CD14-positive monocyte (primary cell): ENCODE measurements at regions not wholly inside any gene's neighbourhood (a gene's known extent, or its start where the extent isn't known, plus 50 kb on each side); places are given as distances from the start of the nearest gene placed in this dataset.

ENCODE experiments used
- DNase-seq, 3 donors: peaks; one replicate each; pipeline ENCODE4 v3.0.0-alpha.2; 2011 to 2022
- H2AFZ ChIP-seq: 2 replicates; pipeline ENCODE4 v1.6.0; 2012; ENCODE audit warnings: mild to moderate bottlenecking, low read depth, low read length, inconsistent platforms; ENCODE audit not compliant: insufficient read depth, poor library complexity, severe bottlenecking
- H3K27ac ChIP-seq, 2 donors: 1 replicate in 1 of 2; 2 replicates in 1 of 2; pipeline ENCODE4 v1.5.1; 2012 to 2013; ENCODE audit warnings: low read length in 2 of 2, control low read depth in 1 of 2, inconsistent platforms in 1 of 2, low read depth in 1 of 2, mild to moderate bottlenecking in 1 of 2
- H3K27me3 ChIP-seq, 2 donors: one replicate each; pipeline versions ENCODE4 v1.6.0 to v1.6.1; 2011 to 2013; ENCODE audit warnings: low read length in 2 of 2; ENCODE audit not compliant: control insufficient read depth in 2 of 2, insufficient read depth in 2 of 2
- H3K36me3 ChIP-seq, 2 donors: replicated peaks in 1 of 2; 1 replicate in 1 of 2; 2 replicates in 1 of 2; pipeline versions ENCODE4 v1.5.1 to v1.6.1; 2012 to 2013; ENCODE audit warnings: low read length in 2 of 2, control low read depth in 1 of 2, inconsistent platforms in 1 of 2, mild to moderate bottlenecking in 1 of 2; ENCODE audit not compliant: insufficient read depth in 2 of 2, control insufficient read depth in 1 of 2
- H3K4me1 ChIP-seq, 2 donors: 1 replicate in 1 of 2; 2 replicates in 1 of 2; pipeline versions ENCODE4 v1.5.1 to v1.6.1; 2012 to 2013; ENCODE audit warnings: low read length in 2 of 2, control low read depth in 1 of 2, inconsistent platforms in 1 of 2, mild to moderate bottlenecking in 1 of 2, moderate library complexity in 1 of 2; ENCODE audit not compliant: insufficient read depth in 2 of 2, control insufficient read depth in 1 of 2
- H3K4me2 ChIP-seq: replicated peaks from 2 replicates; pipeline ENCODE3; 2012; ENCODE audit warnings: low read length, moderate library complexity, mild to moderate bottlenecking; ENCODE audit not compliant: poor library complexity, severe bottlenecking; ENCODE audit errors: extremely low read depth
- H3K4me3 ChIP-seq, 3 experiments: fragments of 200-600 bp in 1 of 3; sonication (generic) in 1 of 3; replicated peaks in 1 of 3; 1 replicate in 2 of 3; 2 replicates in 1 of 3; pipeline ENCODE4 v1.5.1; 2011 to 2013; ENCODE audit warnings: low read length in 3 of 3, mild to moderate bottlenecking in 3 of 3, control low read depth in 2 of 3, low read depth in 2 of 3, inconsistent platforms in 1 of 3, moderate library complexity in 1 of 3
- H3K79me2 ChIP-seq: 2 replicates; pipeline ENCODE4 v1.6.0; 2012; ENCODE audit warnings: mild to moderate bottlenecking, control low read depth, inconsistent platforms, low read length, moderate library complexity; ENCODE audit not compliant: insufficient read depth
- H3K9ac ChIP-seq: 2 replicates; pipeline ENCODE4 v1.6.0; 2017; ENCODE audit warnings: low read length, mild to moderate bottlenecking; ENCODE audit not compliant: insufficient read depth, poor library complexity, severe bottlenecking
- H3K9me3 ChIP-seq, 2 donors: replicated peaks in 1 of 2; 1 replicate in 1 of 2; 2 replicates in 1 of 2; pipeline versions ENCODE4 v1.5.1 to v1.6.1; 2012 to 2013; ENCODE audit warnings: low read length in 2 of 2, control low read depth in 1 of 2; ENCODE audit not compliant: control insufficient read depth in 1 of 2, insufficient read depth in 1 of 2
- H4K20me1 ChIP-seq: 2 replicates; pipeline ENCODE4 v1.6.0; 2012; ENCODE audit warnings: mild to moderate bottlenecking, low read length, control low read depth, moderate library complexity; ENCODE audit not compliant: insufficient read depth
- H3K27ac Mint-ChIP-seq, 7 donors: one replicate each; pipeline ENCODE4 v1.8.0; 2020; ENCODE audit warnings: mild to moderate bottlenecking in 7 of 7, mixed read lengths in 7 of 7, moderate library complexity in 6 of 7, inconsistent platforms in 2 of 7
- H3K27me3 Mint-ChIP-seq, 3 donors: one replicate each; pipeline ENCODE4 v1.8.0; 2021 to 2022; ENCODE audit warnings: low read depth in 3 of 3, mild to moderate bottlenecking in 3 of 3, mixed read lengths in 3 of 3, moderate library complexity in 3 of 3, inconsistent platforms in 1 of 3
- H3K36me3 Mint-ChIP-seq, 2 donors: one replicate each; pipeline ENCODE4 v1.8.0; 2020; ENCODE audit warnings: mixed read lengths in 2 of 2, inconsistent platforms in 1 of 2, mild to moderate bottlenecking in 1 of 2
- H3K4me1 Mint-ChIP-seq: one replicate; pipeline ENCODE4 v1.8.0; 2020; ENCODE audit warnings: mild to moderate bottlenecking, mixed read lengths
- H3K4me3 Mint-ChIP-seq, 2 donors: one replicate each; pipeline ENCODE4 v1.8.0; 2020; ENCODE audit warnings: mild to moderate bottlenecking in 2 of 2, mixed read lengths in 2 of 2, moderate library complexity in 1 of 2
- H3K9me3 Mint-ChIP-seq, 7 donors: one replicate each; pipeline ENCODE4 v1.8.0; 2020 to 2022; ENCODE audit warnings: mixed read lengths in 7 of 7, mild to moderate bottlenecking in 6 of 7, moderate library complexity in 6 of 7, inconsistent platforms in 2 of 7
- CTCF ChIP-seq: fragments of 200-600 bp; IDR thresholded peaks from one replicate; pipeline ENCODE4 v1.8.0; 2022; ENCODE audit warnings: antibody characterized with exemption, mild to moderate bottlenecking
- WGBS: methylation state at CpG from one replicate; pipeline ENCODE4 v1.1.5; 2013; ENCODE audit warnings: missing lambda C conversion rate; ENCODE audit not compliant: insufficient coverage; 5-methylcytosine and 5-hydroxymethylcytosine counted together
- intact Hi-C, 2 donors: fragments of 100-400 bp; cut with micrococcal nuclease; formaldehyde crosslinking; loops; one replicate each; pipeline versions ENCODE4 v1.15.0 to v1.15.1; 2023

GRCh38 chr3:88584451-88584850 lies 434.7 kb downstream of the C3orf38 start:
- H3K27ac Mint-ChIP-seq: no peak overlapping the region
- Histone ChIP-seq H3K27ac (no peak overlapping the region), H3K9me3 (no peaks in the 10 kb centered on the region), H3K27me3 (no peaks in the 10 kb centered on the region), H2AFZ (no peak overlapping the region), H3K79me2 (no peaks in the 10 kb centered on the region), H3K9ac (no peak overlapping the region), H3K4me2 (no peak overlapping the region), H3K4me3 (no peak overlapping the region), H3K4me1 (no peaks in the 10 kb centered on the region), H4K20me1 (no peaks in the 10 kb centered on the region), H3K36me3 (no peaks in the 10 kb centered on the region)
- 58% methylated on average over 1 of the region's 3 CpGs for WGBS
- H3K36me3 Mint-ChIP-seq: no peaks in the 10 kb centered on the region
- H3K4me3 Mint-ChIP-seq: no peak overlapping the region
- peaks cover 0 to 2% (median 0%) of the 10 kb centered on the region in 7 donors for H3K9me3 Mint-ChIP-seq
- H3K4me1 Mint-ChIP-seq: no peaks in the 10 kb centered on the region
- H3K27me3 Mint-ChIP-seq: no peaks in the 10 kb centered on the region
- intact Hi-C loops: no loop called here
- DNase-seq: no peak
- no peak for TF ChIP-seq CTCF

DNA sequence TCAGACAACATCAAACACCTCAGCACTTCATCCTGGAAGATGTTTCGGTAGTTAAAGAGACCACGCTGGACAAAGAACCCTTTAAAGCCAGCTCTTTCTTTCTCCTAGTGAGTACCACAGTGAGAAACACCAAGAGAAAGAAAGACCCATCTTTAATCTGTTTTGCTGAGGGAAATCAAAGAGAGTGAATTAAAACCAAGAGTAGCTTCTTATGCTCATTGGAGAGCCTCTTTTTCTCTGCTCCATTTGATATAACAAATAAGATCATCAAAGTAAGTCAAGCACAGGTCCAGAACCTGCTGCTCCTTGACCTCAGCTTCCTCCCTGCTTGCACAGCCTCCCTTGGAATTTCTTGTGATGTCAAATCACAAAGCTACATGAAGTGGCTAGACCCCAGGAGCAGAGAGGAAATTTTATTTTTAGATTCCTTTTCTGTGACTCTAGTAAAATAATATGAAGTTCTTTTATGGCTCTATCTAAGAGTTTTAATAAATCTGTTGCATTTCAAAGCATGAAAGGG lies 436.4 kb downstream of the C3orf38 start:
- no peak for TF ChIP-seq CTCF
- 100% methylated on average over 1 of the region's 2 CpGs for WGBS
- no peak overlapping the region for H2AFZ ChIP-seq
- H3K36me3 Mint-ChIP-seq: no peaks in the 10 kb centered on the region
- DNase-seq: no peak
- H3K27me3 Mint-ChIP-seq: no peaks in the 10 kb centered on the region
- H3K27me3 ChIP-seq: no peaks in the 10 kb centered on the region
- H3K4me1 ChIP-seq: no peaks in the 10 kb centered on the region
- no peaks in the 10 kb centered on the region for H3K79me2 ChIP-seq
- no peak overlapping the region for H3K27ac ChIP-seq
- no peaks in the 10 kb centered on the region for H4K20me1 ChIP-seq
- H3K9me3 ChIP-seq: no peaks in the 10 kb centered on the region
- H3K9me3 Mint-ChIP-seq: peaks cover 0 to 2% (median 0%) of the 10 kb centered on the region in 7 donors
- H3K9ac ChIP-seq: no peak overlapping the region
- intact Hi-C loops: no loop called here
- no peak overlapping the region for H3K27ac Mint-ChIP-seq
- no peaks in the 10 kb centered on the region for H3K4me1 Mint-ChIP-seq
- no peak overlapping the region for H3K4me2 ChIP-seq
- no peak overlapping the region for H3K4me3 ChIP-seq
- no peaks in the 10 kb centered on the region for H3K36me3 ChIP-seq
- H3K4me3 Mint-ChIP-seq: no peak overlapping the region
